Islet precursor cell (in vitro differentiated cells): ENCODE measurements at regions not wholly inside any gene's neighbourhood (a gene's known extent, or its start where the extent isn't known, plus 50 kb on each side); places are given as distances from the start of the nearest gene placed in this dataset.
"Not testable (repeated sequence)": the region's sequence is repeated elsewhere in the genome, so short reads cannot be mapped to it uniquely, and the experiment has no call there.

Experiments used
- DNase-seq: peaks from one replicate; pipeline ENCODE4 v3.0.0-alpha.2; 2018

DNA sequence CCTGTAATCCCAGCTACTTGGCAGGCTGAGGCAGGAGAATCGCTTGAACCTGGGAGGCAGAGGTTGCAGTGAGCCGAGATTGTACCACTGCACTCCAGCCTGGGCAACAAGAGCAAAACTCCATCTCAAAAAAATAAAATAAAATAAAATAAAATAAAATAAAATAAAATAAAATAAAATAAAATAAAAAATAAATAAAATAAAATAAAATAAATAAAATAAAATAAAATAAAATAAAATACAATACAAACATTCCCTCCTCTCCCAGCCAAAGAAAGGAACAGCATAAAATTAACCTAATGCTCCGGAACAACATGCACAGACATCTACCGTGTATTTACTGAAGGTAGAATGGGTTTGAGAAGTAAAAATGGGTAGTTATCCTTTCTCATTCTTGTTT, 521.9 kb upstream of the FAM174A start:
- DNase-seq: not testable (repeated sequence)

DNA sequence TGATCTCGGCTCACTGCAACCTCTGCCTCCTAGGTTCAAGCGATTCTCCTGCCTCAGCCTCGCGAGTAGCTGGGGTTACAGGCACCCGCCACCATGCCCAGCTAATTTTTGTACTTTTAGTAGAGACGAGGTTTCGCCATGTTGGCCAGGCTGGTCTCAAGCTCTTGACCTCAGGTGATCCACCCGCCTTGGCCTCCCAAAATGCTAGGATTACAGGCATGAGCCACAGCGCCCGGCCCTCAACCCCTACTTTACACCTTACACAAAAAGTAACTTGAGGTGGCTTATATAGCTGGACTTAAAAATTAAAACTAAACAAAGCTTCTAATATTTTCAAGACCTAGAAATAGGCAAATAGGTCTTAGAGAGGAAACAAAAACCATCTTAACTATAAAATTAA, 524.0 kb upstream of the FAM174A start:
- DNase-seq: not testable (repeated sequence)

DNA sequence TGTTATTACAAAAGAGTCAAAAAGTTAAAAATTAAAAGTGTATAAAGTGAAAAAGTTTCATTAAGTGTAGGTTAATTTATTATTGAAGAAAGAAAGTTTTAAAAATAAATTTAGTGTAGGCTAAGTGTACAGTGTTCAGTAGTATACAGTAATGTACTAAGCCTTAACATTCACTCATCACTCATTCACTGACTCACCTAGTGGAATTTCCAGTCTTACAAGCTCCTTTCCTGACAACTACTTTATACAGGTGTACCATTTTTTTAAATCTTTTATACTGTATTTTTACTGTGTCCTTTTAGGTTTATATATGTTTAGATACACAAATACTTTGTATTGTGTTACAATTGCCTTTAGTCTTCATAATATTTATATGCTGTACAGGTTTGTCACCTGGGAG, 530.2 kb upstream of the FAM174A start:
- DNase-seq: no peak

DNA sequence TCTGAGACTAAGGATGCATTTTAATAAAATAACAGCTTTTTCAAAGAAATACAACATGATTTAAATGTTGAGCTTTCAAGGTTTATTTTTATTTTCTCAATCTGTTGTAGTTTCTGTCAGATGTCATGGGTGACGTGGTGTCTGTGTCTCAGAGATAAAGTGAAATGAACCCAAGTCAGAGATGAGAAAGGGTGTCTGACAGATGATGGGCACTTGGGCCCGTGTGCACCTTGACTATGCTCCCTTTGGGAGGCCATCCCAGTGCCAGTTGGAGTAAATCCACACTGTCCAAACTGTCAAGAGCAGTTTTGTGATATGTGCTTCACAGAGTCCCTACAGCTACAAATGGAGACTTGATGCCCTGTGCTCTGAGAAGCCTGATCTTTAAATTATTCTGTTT, 536.9 kb upstream of the FAM174A start:
- DNase-seq: no peak

DNA sequence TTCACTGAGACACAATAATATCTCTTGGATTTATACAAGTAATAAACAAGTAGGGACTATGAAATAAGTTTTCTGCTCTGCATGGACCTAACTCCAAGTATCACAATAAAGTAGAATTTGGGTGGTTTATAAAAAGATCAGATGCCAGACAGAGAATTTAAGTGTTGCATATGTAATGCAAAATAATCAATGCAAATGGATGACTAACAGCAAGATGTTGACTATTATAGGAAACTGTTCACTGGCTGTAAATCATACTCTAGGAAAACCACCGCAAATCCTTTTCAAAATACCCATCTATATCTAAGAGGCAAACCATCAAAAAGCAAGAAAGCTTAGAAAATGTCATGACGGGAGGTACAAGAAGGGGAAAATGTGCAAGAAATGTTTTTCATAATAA, 539.8 kb upstream of the FAM174A start:
- DNase-seq: no peak

DNA sequence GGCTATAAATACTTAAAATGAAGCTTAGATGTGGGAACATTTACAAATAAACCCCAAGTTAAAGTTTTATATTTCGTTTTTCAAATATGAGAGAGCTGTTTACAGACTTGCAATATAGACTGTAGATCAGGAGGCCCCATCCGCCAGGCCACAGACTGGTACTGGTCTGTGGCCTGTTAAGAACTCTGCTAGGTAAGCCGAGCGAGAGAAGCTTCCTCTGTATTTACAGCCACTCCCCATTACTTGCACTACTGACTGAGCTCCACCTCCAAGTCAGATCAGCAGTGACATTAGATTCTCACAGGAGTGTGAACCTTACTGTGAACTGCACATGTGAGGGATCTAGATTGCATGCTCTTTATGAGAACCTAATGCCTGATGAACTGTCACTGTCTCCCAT, 561.4 kb upstream of the FAM174A start:
- DNase-seq: no peak

DNA sequence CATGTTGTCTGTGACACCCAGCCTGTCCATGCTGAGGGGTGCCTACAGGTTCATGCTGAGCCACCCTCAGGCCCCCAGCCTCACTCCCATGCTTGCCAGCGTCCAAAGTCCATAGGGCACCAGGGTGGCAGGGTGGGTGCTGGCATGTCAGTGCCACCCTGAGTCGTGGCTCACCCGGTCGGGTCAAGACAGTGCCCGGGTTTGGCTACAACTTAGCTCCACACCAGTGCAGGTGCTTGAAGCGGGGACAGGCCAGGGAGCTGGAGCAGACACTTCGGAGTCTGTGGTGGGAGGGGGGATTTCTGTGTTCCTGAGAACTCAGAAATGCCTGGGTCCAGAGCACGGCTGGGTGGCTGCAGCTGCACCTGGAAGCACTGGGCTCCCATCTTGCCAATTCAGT, 579.2 kb upstream of the FAM174A start:
- DNase-seq: no peak

DNA sequence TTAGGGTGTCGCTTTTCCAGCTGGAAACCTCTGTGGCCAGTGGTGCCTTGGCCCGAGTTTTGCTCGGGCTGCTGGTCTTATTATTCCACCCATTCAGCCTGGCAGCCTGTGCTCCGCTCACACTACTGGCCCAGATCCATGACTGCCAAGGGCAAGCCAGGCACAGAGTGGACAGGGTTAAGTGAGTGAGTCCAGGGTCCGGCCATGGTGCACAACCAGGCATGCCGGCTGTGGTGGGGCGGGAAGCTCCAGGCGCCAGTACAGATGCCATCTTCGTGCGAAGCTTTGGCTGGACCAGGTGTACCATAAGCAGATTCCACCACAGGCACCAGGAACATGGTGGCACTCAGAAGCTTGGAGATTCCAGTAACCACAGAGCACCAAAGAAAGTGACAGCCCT, 580.2 kb upstream of the FAM174A start:
- no peak for DNase-seq

DNA sequence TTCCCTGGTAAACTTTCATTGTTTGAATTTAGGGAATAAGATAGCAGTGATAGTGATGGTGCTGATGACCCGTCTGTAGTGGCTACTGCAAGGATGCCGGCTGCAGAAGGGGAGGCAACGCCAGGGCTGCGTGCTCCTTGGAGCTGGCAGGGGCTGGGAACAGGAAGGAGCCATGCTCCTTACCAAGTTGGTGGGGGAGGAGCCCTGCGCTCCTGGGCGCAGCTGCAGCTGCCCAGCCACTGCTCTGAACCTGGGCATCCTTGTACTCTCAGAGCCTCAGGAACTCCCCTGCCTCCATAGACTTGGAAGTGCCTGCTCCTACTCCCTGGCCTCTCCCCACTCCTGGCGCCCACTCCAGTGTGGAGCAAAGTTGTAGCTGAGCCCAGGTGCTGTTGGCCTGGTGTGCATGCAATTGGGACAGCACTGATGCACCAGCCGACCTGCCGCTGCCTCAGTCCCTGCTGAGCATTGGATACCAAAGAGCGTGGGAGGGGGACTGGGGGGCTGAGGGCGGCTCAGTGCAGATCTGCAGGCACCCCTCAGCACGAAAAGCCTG, 585.1 kb upstream of the FAM174A start:
- DNase-seq: no peak

DNA sequence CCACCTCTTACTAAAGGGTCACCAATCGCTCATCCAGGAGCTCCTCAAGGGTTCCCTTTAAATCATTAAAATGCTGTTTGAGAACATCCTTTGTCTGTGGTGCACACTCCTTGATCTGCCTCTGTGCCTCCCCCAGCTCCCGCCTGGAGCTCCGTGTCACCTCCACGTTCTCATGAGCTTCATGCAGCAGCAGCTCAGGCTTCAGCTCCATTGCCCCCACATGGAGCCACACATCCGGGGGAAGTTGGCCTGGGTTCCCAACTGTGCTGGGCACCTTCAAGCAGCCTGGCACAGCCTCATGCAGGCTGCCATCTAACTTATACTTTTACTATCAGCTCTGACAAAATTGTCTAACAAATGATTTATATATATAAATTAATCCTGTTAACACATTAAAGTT, 585.8 kb upstream of the FAM174A start:
- no peak for DNase-seq

DNA sequence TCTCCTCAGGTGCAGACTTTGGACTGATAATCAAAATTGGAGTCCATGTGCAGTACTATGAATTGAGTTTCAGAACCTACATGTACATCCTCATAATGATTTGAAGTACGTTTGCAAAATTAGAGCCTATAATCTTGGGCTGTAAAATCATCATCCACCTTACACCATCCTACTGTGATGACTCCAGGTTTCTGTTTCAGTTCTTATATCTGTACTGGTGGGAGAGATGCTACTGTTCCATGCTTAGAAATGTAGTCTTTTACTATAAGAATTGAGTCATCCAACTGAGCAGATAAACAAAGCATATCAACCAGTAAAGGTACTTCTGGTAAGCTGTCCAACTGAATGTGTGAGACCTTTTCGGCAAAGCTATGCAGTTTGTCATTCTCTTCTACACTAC, 586.3 kb upstream of the FAM174A start:
- no peak for DNase-seq

DNA sequence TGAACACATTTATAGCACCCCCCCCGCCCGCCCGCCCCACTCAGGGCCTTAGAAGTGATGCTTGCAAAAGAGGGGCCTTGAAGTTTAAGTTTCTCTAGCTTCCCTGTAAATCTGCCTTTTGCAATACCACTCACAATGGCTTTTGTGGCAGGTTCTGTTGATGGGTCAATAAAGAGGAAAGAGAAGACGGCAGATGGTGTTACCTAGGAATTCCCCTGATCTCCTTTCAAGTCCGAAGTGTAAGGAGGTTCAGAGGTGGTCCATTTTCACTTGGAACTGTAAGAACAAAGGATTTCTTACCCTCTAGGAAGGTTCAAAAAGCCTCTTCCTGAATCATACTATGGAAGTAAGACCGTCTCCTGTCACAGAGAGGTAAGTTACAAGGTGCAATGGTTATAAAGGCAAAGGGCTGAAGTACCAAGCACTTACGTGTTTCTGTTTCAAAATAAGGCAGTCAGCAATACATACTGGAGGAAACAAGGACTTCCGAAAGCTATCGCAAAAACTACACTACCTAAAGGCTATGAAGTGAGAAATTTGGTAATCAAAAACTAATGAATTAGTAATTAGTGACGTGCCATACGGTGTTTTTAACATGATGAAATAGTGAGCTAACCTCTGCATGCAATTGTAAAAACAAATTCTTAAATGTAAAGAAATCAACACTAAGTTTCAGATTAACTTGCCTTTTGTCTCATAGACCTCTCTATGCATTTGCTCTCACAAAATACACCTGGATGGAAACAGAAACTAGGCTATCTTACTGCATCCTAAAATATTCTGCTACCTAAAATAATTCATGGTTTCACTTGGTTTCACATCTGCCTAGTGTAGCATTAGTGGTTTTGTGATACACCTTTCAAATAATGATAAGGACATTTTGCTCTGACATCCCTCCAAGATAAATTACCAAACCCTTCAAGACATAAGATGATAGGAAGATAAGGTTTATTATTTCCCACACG, 589.4 kb upstream of the FAM174A start:
- DNase-seq: no peak

DNA sequence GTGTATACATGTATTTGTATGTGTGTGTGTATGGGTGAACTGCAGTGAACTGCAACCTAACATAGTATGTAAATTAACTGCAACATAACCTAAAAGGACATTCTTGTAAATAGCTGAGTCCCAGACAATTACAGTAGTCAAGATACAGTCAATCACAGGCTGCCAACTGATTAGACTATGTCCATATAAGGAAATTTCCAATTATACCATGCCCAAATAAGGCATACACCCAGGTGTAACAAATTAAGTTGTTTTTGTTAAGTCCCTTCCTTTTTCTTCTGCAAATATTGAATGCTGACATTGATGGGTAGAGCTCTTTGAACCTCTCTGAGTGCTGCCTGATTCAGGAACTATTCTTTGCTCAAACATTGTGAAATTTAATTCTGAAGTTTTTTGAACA, 594.6 kb upstream of the FAM174A start:
- no peak for DNase-seq

DNA sequence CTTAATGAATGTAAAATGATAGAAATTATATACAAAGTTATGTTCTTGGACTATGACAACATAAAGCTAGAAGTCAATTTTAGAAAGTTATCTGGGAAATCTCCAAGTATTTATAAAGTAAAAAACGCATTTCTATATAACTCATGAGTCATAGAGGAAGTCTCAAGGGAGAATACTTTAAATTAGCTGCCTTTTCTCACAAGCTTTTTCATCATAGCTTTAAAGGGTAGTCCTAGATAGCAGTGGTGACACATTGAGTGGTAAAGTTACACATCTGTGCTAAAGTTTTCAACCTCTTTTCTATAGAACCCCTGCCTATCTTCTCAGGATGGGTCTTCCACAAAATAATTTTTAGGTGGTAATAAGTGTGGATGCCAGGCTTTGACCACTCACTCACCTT, 598.3 kb upstream of the FAM174A start:
- no peak for DNase-seq

DNA sequence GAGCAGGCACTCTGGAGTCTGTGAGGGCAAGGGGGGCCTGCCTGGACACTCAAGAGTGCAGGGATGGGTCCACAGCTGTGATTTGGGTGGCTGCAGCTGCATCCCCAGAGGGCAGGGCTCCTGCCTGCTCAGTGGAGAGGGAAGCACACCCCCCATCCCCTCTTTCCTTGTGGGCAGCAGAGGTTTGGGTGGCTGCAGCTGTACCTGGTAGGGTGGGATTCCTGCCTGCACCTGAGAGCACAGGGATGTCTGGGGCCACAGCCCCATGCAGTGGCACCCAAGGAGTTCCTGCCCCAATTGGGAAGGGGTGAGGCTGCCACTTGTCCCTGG, 605.4 kb upstream of the FAM174A start:
- DNase-seq: no peak

DNA sequence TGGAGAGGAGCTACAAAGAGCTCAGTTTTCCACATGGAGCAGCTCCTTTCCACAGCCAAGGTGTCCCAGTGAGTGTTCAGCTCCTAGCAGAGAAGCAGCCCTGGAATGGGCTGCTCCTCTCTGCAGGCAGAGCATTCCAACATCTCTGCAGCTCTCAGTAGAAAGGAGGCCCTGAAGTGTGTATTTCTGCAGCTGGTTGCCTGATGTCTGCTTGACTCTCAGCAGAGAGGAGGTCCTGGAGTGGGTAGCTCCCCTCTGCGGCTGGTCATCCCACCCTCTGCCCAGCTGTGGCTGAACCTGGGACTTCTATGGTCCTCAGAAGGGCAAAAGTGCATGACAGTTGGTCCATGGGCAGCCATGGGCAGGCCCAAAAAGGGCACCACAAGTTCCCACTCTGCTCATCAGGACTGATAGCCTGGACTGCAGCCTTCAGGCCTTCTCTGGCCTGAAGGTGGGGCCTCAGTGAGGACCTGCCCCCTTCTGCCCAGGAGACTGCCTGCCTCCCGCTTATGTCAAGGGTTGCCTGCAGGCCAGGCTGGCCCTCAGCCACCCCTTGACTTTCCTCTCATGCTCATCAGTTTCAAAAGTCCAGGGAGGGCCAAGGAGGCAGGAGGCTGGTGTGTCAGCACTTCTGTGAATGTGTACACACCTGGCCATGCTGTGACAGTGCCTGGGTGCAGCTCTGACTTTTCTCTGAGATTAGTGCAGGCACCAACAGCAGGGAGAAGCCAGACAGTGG, 605.9 kb upstream of the FAM174A start:
- no peak for DNase-seq

DNA sequence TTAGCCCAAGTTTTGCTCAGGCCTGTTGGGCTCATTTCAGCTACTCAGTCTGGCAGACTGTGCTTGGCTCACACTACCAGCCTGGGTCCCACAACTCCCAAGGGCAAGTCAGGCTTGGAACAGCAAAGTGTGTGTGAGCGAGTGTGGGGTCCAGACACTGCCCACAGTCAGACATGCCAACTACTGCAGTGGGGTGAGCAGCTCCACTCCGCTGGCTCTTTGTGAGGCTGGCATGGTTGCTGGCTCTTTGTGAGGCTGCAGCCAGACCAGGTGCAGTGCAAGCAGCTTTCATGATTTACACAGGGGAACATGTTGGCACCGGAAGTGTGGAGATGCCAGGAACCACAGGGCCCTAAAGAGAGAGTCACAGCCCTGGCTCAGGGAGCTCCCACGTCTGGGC, 606.7 kb upstream of the FAM174A start:
- DNase-seq: no peak

DNA sequence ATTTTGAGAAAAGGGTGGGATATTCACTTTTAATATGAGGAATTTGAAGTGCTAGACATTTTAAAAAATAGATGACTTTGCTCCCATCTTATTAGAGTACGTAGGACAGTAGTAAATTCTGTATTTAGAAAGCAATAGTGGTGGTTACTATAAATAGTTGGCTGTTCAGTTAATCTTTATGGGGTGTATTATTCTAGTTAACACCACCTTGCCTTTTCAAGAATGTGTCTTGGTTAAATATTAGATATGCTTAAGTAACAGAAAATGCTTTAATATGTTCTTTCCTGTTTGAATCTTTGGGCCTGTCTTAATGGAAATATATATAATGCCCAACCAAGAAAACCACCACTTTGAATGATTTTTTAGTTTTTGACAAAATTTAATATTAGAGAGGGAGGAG, 608.7 kb upstream of the FAM174A start:
- no peak for DNase-seq

DNA sequence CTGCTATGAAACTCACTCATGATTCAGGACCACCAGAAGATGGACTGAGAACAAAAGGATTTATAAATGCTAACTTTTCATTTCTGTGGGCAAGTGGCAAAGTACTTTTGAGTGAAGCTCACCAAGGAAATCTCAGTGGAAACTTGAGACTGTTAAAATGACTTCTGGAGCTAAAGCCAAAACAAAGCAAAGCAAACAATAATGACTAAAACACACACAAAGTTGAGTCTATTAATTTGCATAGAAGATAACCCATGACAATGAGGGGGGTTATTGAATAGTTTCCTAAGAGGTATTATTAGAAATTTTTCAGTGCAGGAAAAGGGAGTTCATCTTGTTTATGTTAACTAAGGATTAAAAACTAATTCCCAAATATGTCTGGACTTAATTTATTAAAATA, 612.8 kb upstream of the FAM174A start:
- DNase-seq: no peak

DNA sequence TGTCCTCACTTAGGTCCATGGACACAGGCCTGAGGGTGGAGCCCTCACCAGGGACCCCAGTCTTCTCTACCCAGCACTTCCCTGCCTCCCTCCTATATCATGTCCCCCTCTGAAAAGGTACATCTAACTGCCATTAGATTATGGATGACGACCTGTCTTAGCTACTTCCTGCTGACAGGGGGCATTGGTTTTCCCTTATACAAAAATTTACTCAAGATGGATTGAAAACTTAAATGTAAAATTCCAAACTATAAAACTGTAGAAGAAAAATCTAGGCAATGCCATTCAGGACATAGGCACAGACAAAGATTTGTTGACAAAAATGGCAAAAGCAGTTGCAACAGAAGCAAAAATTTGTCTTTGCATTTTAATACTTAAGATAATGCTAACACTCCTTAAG, 623.2 kb upstream of the FAM174A start:
- no peak for DNase-seq

DNA sequence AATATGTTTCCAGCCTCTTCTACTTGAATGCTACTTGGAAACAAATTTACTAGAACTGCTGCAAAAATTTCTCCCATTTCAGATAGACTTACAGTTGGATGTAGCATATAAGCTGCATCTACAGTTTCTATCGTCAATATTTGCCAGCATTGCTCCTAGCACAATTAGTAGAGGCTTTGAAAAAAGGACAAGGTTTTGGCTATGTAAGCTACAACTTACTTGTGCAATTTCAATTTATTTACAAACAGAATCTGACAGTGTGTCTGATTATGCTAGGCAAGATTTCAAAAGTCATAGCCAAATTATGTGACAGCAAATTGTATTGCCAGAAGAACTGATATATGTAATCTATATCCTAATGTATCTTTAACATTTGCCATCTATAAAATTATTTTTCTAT, 628.4 kb upstream of the FAM174A start:
- DNase-seq: no peak

DNA sequence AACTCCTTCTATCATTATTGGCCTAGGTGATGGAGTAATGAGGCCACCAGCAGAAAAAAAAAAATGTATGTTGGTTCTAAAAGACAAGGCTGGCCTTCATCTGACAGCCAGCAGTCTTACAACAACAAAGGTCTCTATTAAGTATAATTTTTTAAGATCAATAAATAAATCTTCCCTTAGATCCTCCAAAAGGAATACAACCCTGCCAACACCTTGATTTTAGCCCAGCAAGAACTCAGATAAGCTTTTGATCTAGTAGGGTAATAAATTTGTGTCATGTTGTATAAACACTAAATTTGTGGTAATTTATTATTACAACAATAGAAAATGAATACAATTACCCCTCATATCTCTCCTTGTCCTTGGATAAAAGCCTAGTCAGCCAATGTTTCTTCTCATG, 633.2 kb upstream of the FAM174A start:
- DNase-seq: no peak

DNA sequence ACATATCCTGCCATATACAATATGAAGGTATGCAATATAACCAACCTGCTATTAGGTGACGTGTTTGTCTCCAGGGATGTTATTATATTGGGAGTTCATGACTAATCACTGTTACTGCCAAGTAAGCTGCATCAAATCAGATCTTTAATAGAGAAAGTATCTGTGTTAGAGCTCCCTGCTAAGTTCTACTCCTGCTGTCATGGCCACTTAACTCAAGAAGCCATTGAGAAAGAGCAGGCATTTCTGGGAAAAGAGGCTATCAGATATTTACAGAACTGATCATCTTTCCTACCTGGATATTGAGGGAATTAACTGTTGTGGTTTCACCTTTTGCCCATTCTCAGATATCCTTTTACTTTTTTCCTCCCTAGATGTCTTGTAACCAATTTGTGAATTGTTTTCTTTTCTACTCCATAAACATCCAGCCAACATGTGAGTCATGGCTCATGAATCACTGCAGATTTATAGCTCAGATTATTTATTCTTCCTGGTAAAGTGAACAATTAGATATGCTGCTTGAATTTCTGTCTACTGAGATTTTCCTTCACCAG, 634.8 kb upstream of the FAM174A start:
- no peak for DNase-seq
